Neural cell (in vitro differentiated cells): ENCODE measurements at regions not wholly inside any gene's neighbourhood (a gene's known extent, or its start where the extent isn't known, plus 50 kb on each side); places are given as distances from the start of the nearest gene placed in this dataset.
"Not testable (repeated sequence)": the region's sequence is repeated elsewhere in the genome, so short reads cannot be mapped to it uniquely, and the experiment has no call there.

Source experiments
- CTCF ChIP-seq: fragments of 450-650 bp; IDR thresholded peaks from 2 replicates; pipeline ENCODE4 v1.5.1; 2014; ENCODE audit warnings: antibody characterized with exemption, mild to moderate bottlenecking, moderate library complexity; ENCODE audit not compliant: poor library complexity, severe bottlenecking
- EZH2 ChIP-seq: fragments of 200-600, 300-800 bp; shearing (Covaris generic), sonication (generic); IDR thresholded peaks from 2 replicates; pipeline ENCODE4 v1.6.1; 2014; ENCODE audit warnings: antibody characterized with exemption, low read length, borderline replicate concordance, mild to moderate bottlenecking; ENCODE audit not compliant: insufficient read depth, poor library complexity, severe bottlenecking
- MXI1 ChIP-seq: fragments of 450-650 bp; conservative IDR thresholded peaks from 2 replicates; pipeline ENCODE4 v1.6.1; 2014; ENCODE audit warnings: antibody characterized with exemption, mild to moderate bottlenecking; ENCODE audit not compliant: poor library complexity, severe bottlenecking
- POLR2AphosphoS5 ChIP-seq: IDR thresholded peaks from 2 replicates; pipeline ENCODE4 v1.6.1; 2012
- RAD21 ChIP-seq: fragments of 450-650 bp; conservative IDR thresholded peaks from 2 replicates; pipeline ENCODE4 v1.6.1; 2014; ENCODE audit warnings: antibody characterized with exemption, mild to moderate bottlenecking, moderate library complexity
- REST ChIP-seq: IDR thresholded peaks from 2 replicates; pipeline ENCODE4 v1.6.1; 2012; ENCODE audit warnings: borderline replicate concordance
- SMC3 ChIP-seq: fragments of 450-650 bp; conservative IDR thresholded peaks from 2 replicates; pipeline ENCODE4 v1.6.1; 2014; ENCODE audit warnings: antibody characterized with exemption, mild to moderate bottlenecking, moderate library complexity; ENCODE audit not compliant: poor library complexity
- TAF1 ChIP-seq: IDR thresholded peaks from 2 replicates; pipeline ENCODE4 v1.6.1; 2012; ENCODE audit warnings: low read depth

- TF ChIP-seq CTCF, TAF1, POLR2AphosphoS5, REST, EZH2, SMC3, MXI1, RAD21: not testable (repeated sequence)
These were observed 136.6 kb downstream of the RTP5 start for GRCh38 chr2:242006091-242006634.
